COR-L47 (cell line): ENCODE measurements at regions not wholly inside any gene's neighbourhood (a gene's known extent, or its start where the extent isn't known, plus 50 kb on each side); places are given as distances from the start of the nearest gene placed in this dataset.
A peak's percentile ranks its signal among the peaks of the same experiment; 100 is the strongest.

ENCODE experiments used
- DNase-seq: peaks from one replicate; lab custom pipeline; 2025; lab: John Stamatoyannopoulos, UW

DNA sequence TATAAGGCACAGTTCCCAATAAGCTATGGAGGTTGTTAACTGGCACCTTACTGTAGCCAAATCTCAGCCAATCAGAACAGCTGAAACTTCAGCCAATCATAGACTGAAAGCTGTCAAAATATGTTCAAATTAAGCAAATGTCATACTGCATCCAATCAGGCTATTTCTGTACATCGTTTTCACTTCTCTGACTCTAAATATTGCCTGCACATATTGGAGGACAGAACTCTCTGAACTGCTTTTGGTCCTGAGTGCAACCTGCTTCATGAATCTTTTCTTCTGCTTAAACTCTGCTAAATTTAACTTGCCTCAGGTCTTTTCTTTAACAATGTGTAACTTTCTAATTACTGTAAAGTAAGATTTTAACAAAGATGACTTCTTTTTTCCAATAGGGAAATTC lies 1198.9 kb upstream of the PCDH7 start:
- no peak for DNase-seq

DNA sequence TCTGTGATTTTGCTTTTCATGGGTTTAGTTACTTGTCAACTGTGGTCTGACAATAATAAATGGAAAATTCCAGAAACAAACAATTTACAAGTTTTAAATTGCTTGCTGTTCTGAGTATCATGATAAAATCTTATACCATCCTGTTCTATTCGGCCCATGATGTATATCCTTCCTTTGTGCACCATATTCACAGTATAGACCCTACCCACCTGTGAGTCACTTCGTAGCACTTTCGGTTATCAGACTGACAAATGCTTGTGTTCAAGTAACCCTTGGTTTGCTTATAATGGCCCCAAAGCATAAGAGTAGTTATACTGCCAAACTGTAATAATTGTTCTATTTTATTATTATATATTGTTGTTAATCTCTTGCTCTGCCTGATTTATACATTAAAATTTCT lies 1183.4 kb upstream of the PCDH7 start:
- DNase-seq, result no peak

- no peak for DNase-seq
Observed at GRCh38 chr4:29538889-29539646, 1181.1 kb upstream of the PCDH7 start.

- DNase-seq, result no peak
Observed at GRCh38 chr4:29540439-29541102, 1179.6 kb upstream of the PCDH7 start.

DNA sequence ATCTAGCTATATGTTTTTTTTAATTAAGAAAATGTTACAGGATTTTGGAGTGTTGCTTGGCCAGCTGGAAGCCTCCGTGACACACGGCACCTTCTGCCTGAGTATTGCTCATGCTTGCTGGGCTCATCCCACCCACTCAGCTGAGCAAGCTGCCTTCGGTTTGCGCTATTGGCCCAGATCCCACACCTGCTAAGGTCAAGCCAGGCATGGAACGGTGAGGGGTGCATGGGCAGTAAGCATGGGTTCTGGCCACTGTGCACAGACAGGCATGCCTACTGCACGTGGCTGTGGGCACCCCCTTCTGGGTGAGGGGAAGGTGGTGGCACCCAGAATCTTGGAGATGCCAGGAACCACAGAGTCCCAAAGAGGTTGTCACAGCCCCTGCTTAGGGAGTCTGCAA lies 1178.4 kb upstream of the PCDH7 start:
- no peak for DNase-seq

DNA sequence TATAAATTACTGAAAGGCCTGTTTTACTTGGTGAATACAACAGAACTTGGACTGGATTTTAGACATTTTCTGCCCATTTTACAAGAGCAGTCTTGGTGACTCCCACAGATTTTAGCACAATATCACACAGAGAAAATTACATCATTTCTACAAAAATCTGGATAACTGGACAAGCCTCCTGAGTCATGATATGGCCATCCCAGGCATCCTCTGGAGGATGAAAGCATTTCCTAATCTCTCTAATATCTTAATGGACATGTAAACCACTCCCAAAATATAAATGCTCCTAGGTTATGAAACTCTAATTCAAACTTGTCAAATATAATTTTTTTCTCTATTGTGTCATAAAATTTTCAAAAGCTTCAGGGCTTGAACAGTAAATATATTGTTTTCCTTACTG lies 1170.8 kb upstream of the PCDH7 start:
- DNase-seq, result no peak

GRCh38 chr4:29551821-29552220 lies 1168.3 kb upstream of the PCDH7 start:
- DNase-seq, result no peak

- peak; percentile 29 for DNase-seq
Observed at GRCh38 chr4:29553846-29554245, 1166.3 kb upstream of the PCDH7 start.

GRCh38 chr4:29558789-29559188 lies 1161.4 kb upstream of the PCDH7 start:
- DNase-seq, result no peak

DNA sequence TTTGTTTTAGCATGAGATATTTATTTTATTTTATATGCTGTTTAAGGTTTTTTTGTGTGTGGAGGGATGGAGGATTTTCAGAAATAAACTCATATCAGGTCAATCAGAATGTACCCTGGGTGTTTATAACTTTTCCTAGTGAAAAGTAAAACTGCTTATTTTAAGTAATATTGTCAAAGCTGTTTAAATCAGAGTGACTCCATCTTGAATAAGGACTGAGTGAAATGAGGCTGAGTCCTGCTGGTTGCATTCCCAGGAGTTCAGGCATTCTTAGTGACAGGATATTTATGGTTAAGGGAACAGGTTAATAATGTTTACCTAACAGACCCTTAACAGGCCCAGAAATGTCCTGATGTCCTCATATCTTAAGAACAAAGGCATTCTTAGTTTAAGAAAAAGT lies 1160.9 kb upstream of the PCDH7 start:
- DNase-seq, result no peak

- DNase-seq, result no peak
Observed at GRCh38 chr4:29560452-29560851, 1159.7 kb upstream of the PCDH7 start.

- no peak for DNase-seq
Observed at GRCh38 chr4:29565256-29565655, 1154.9 kb upstream of the PCDH7 start.

DNA sequence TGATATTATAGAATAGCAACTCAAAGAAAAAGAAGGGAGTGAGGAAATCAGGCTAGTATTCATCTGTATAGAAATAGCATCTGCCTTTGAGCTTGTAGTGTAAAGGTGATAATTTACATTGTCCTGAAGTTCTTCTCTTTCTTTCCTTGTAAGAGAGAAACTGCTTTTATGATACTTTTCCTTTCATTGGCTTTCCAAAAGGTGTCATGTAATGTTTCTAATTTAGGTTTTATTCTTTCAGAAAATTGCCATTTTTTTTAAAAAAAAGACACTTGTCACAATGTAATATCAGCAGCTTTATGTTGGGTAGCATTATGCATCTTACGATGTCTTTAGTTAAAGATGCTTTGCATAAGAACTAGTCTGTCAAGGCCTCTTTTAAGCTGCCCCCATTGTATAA lies 1153.8 kb upstream of the PCDH7 start:
- no peak for DNase-seq

- DNase-seq, result no peak
Observed at GRCh38 chr4:29571322-29571721, 1148.8 kb upstream of the PCDH7 start.

DNA sequence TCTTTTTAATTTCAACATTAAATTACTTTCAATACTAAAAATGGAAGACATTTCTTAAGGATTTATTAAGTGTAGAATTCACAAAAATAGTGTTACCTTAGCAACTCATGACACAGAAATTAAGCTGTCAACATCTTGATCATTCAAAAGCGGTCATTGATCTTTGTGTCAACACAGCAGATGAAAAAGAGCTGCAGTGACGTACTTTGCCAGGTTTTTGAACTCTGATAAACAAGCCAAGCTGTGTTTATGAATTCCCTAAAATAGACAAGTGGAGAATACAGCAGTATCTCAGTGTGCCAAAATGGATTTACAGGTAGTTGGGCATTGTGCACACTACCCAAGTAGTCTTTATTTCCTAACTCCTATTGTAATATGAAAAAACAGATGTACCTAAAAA lies 1141.8 kb upstream of the PCDH7 start:
- DNase-seq, result no peak

DNA sequence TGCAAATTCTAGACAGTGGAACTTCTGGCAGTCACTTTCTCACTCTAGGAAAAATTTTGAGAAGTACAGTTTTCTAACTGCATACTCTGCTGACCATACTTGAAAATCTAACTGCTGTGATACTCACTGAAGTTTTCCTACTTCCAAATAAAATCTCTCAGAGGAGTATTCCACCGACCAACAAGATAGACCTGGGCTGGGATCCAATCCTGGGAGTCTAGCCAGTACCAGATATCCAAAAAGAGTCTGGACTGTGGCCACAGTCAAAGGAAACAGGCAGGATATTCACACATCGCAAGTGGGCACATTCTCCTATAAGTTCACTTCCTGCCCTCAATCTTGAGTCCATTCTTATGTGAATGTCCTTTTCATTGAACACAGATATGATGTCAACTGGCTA lies 1138.7 kb upstream of the PCDH7 start:
- no peak for DNase-seq

- DNase-seq, result no peak
Observed at GRCh38 chr4:29588617-29589016, 1131.6 kb upstream of the PCDH7 start.

DNA sequence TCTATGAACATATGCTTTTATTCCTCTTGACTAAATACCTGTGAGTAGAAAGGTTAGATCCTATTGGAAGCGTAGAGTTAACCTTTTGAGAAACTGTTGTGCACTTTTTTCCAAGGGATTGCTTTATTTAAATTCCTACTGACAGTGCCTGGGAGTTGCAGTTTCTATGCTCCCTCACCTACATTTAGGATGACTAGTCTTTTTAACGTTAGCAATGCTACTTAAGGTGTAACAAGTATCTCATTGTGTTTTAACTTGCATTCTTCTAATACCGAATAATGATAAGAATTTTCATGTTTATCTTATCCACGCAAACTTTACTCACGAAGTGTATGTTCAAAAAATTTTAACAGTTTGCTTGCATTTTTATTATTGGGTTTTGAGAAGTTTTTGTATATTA lies 1123.9 kb upstream of the PCDH7 start:
- DNase-seq, result no peak

DNA sequence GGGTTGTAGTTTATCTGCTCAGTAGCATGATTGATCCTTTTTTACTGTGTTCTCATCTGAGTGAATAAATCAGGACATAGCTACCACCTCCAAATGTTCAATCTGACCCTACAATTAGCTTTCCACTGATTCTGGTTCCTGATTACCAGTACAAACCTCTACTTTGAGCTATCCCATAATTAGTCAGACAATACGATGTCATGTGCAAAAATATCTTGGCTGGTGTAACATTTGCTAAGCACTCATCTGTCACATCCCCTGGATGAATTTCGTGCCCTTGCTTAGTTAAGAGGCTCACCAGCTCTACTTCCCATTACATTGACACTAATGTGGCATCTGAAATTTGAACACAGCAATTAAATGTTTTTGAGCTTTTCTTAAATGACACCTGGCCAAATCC lies 1101.0 kb upstream of the PCDH7 start:
- peak; percentile 41 for DNase-seq

- no peak for DNase-seq
Observed at GRCh38 chr4:29632199-29632598, 1088.0 kb upstream of the PCDH7 start.

DNA sequence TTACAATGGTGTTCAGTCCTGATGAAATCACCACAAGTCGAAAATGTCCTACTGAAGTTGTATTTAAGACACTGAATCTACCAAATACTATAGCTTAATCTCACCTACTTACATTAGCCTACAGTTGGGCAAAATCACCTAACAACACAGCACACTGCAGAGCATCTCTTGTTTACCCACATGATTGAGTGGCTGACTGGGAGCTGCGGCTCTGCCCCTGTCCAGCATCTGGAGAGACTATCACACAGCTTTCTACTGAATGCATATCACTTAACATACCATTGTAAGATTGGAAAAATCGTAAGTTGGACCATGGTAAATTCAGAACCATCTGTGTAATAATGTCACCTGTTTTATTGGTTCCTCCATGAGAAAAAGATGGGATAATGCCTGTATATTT lies 1083.2 kb upstream of the PCDH7 start:
- no peak for DNase-seq

GRCh38 chr4:29653221-29653620 lies 1066.9 kb upstream of the PCDH7 start:
- DNase-seq, result no peak

GRCh38 chr4:29680644-29681043 lies 1039.5 kb upstream of the PCDH7 start:
- DNase-seq, result no peak

DNA sequence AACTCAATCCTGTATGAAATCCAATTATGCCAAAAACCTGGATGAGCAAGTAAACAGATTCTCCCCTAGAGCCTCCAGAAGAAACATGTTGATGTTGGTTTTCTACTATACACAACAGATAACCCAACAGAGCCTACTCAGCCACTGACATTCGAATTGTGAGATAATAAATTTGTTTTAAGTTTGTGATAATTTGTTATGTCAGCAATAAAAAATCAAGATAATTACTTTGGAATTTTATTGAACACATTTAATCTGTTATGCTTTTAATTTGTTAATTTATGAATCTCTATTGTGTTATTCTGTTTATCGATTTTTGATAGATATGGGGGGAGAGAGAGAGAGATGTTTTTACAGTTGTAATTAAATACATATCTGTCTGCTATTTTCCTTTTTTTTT lies 1016.1 kb upstream of the PCDH7 start:
- DNase-seq, result no peak
